LNCaP clone FGC (cell line): ENCODE measurements at regions not wholly inside any gene's neighbourhood (a gene's known extent, or its start where the extent isn't known, plus 50 kb on each side); places are given as distances from the start of the nearest gene placed in this dataset.

ENCODE experiments used
- DNase-seq: peaks from one replicate; pipeline ENCODE4 v3.0.0-alpha.2; 2011; ENCODE audit warnings: low read depth
- H3K4me3 ChIP-seq: 2 replicates; pipeline ENCODE4 v1.5.1; 2011; ENCODE audit warnings: mild to moderate bottlenecking, low read depth, low read length, control low read depth
- TF ChIP-seq, protein P1 (sequence below): IDR thresholded peaks from 2 replicates; pipeline ENCODE4 v1.5.1; 2012; ENCODE audit warnings: mild to moderate bottlenecking; ENCODE audit not compliant: control insufficient read depth, insufficient read depth; ENCODE audit errors: extremely low read depth

GRCh38 chr2:212626371-212626918, 87.8 kb upstream of the ERBB4 start:
- DNase-seq, result no peak
- no peak overlapping the region for H3K4me3 ChIP-seq
- TF ChIP-seq, protein P1, sequence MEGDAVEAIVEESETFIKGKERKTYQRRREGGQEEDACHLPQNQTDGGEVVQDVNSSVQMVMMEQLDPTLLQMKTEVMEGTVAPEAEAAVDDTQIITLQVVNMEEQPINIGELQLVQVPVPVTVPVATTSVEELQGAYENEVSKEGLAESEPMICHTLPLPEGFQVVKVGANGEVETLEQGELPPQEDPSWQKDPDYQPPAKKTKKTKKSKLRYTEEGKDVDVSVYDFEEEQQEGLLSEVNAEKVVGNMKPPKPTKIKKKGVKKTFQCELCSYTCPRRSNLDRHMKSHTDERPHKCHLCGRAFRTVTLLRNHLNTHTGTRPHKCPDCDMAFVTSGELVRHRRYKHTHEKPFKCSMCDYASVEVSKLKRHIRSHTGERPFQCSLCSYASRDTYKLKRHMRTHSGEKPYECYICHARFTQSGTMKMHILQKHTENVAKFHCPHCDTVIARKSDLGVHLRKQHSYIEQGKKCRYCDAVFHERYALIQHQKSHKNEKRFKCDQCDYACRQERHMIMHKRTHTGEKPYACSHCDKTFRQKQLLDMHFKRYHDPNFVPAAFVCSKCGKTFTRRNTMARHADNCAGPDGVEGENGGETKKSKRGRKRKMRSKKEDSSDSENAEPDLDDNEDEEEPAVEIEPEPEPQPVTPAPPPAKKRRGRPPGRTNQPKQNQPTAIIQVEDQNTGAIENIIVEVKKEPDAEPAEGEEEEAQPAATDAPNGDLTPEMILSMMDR, result no peak

DNA sequence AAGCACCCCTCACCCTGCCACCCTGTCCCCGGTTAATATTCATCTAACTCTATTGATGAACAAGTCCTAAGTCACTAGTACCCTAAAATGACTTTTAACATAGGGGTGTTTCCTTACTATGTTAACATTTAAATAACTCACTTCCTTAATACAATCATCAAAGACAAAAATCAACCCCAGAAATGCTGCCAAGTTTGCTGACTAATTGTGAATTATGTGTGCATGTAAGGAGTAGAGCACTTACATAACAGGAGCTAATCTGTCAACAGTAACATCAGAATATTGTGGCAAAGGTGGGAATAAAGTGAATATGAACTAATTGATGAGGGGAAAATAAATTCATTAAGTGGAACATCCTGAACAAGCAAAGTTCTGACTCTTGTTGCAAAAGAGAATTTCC, 81.4 kb upstream of the ERBB4 start:
- TF ChIP-seq, protein P1, result no peak
- no peak for DNase-seq
- H3K4me3 ChIP-seq, result no peak overlapping the region

GRCh38 chr2:212618636-212619035, 80.0 kb upstream of the ERBB4 start:
- TF ChIP-seq, protein P1, result no peak
- no peak overlapping the region for H3K4me3 ChIP-seq
- DNase-seq, result no peak

DNA sequence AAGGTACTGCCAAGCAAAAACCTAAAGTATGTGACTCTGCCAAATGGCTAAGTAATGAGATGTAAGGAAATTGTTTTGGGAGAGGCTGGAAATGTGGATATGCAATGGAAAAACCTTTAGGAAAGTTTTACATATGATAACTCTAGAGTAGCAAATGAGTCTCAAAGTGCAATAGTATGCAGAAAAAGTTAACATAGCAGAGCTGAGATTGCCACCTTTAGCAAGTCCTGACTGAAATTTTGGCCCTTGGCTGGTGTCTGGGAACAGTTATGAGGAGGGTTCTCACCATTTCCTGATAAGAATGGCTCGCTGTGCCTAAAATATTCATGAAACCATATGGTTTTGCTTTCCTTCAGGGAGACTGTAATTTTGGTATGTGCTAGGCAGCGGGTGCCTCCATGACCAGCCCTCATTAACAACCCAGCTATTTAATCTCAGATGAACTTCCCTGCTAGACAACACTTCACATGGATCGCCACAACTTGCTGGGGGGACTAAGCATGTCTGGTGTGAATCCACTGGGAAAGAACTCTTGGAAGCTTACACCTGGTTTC, 72.3 kb upstream of the ERBB4 start:
- TF ChIP-seq, protein P1, result no peak
- no peak overlapping the region for H3K4me3 ChIP-seq
- DNase-seq, result no peak

DNA sequence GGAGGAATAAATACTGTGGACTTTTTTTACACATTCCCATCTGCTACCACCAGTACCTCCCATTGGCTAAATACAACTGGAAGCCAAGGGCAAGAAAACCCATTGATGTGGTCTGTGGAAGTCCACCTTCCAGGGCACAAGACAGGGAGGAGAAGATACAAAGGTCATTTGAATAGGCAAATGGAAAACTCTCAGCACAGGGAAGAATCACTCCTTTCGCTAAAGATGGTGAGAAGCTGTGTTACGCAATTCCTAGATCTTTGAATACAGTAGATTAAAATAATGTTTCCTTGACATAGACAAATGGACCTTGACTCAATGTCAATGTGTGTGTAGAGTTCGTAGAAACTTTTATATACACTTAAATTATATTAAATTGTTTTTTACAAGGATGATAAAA, 70.9 kb upstream of the ERBB4 start:
- DNase-seq, result no peak
- TF ChIP-seq, protein P1, result no peak
- no peak overlapping the region for H3K4me3 ChIP-seq

DNA sequence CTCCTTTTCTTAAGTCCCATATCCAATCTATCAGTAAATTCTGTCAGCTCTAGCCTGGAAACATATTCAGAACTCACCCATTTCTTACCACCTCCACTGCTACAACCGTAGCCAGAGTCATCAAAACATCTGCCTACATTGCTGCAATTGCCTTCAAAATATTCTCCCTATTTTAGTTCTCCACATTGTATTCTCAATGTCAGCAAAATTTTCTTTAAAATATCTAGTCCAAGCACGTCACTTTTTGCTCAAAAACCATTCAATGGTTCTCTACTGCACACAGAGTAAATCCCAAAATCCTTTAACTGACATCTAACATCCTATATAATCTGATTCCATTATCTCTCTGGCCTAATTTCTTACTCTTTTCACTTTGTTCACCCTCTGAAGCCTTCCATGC, 68.5 kb upstream of the ERBB4 start:
- no peak for DNase-seq
- TF ChIP-seq, protein P1, result no peak
- no peak overlapping the region for H3K4me3 ChIP-seq

- TF ChIP-seq, protein P1, result no peak
- H3K4me3 ChIP-seq, result no peak overlapping the region
- no peak for DNase-seq
Observed at GRCh38 chr2:212606232-212606631, 67.6 kb upstream of the ERBB4 start.
